NT2/D1 (cell line): ENCODE measurements at regions not wholly inside any gene's neighbourhood (a gene's known extent, or its start where the extent isn't known, plus 50 kb on each side); places are given as distances from the start of the nearest gene placed in this dataset.

Source experiments
- SUZ12 ChIP-seq: IDR thresholded peaks from 2 replicates; pipeline ENCODE4 v1.6.1; 2011; ENCODE audit not compliant: insufficient read length, insufficient read depth; ENCODE audit errors: extremely low read depth
- YY1 ChIP-seq: IDR thresholded peaks from 2 replicates; pipeline ENCODE4 v1.6.1; 2011; ENCODE audit not compliant: insufficient read length, insufficient read depth
- ZNF274 ChIP-seq: IDR thresholded peaks from 2 replicates; pipeline ENCODE4 v1.6.1; 2011; ENCODE audit warnings: mild to moderate bottlenecking, low read depth, low read length

DNA sequence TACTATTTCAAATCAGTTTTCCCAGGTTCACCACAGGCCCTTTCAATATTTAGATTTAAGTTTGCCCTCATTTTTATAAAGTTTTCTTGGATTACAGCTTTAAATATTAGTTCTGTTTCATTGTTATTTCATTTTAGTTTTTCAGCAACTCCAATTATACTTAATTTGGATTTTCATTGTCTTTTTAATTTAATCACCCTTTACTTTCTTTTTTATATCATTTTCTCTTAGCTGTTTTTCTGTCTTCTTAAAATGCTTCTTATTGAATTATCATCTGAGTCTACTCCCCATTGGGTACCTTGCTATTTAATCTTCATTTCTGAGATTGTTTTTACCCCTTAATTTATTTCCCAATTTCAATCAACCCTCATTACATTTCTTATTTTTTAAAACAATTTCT lies 160.4 kb downstream of the PAPSS1 start:
- TF ChIP-seq YY1 (no peak), ZNF274 (no peak), SUZ12 (no peak)
